ENCODE measurements at regions not wholly inside any gene's neighbourhood (a gene's known extent, or its start where the extent isn't known, plus 50 kb on each side); places are given as distances from the start of the nearest gene placed in this dataset.
A peak's percentile ranks its signal among the peaks of the same experiment; 100 is the strongest.

GRCh38 chr16:80277182-80277581 is 263.6 kb upstream of the DYNLRB2 start:
- DNase-seq (no peak), ATAC-seq (no peak)
- Histone ChIP-seq H3K9me3 (no peaks in the 10 kb centered on the region), H3K4me3 (no peak overlapping the region), H3K27ac (no peak overlapping the region), H3K27me3 (no peaks in the 10 kb centered on the region), H3K36me3 (replicated peaks in 1 of 2; ENCODE audit: insufficient read depth in 1 of 2, low read depth in 2 of 2) (no peaks in the 10 kb centered on the region), H3K4me1 (no peaks in the 10 kb centered on the region)
- intact Hi-C loops (cut with DNase I), result no loop called here
- TF ChIP-seq CTCF (IDR thresholded peaks at IDR 0.05), result no peak
- TF ChIP-seq POLR2A (IDR thresholded peaks at IDR 0.05), result no peak
- WGBS, 2 donors, result 50 to 53% methylated on average over 5 of the region's 5 CpGs

- H3K9me3 ChIP-seq, result no peaks in the 10 kb centered on the region
- H3K27ac ChIP-seq, result no peak overlapping the region
- DNase-seq, result no peak
- no peak for ATAC-seq
- H3K4me3 ChIP-seq, result no peak overlapping the region
- 81 to 83% methylated on average over 4 of the region's 4 CpGs for WGBS, 2 donors
- H3K36me3 ChIP-seq (replicated peaks in 1 of 2; ENCODE audit: insufficient read depth in 1 of 2, low read depth in 2 of 2), result no peaks in the 10 kb centered on the region
- H3K27me3 ChIP-seq, result no peaks in the 10 kb centered on the region
- TF ChIP-seq CTCF (IDR thresholded peaks at IDR 0.05) (no peak), POLR2A (IDR thresholded peaks at IDR 0.05) (no peak)
- H3K4me1 ChIP-seq, result no peaks in the 10 kb centered on the region
- intact Hi-C loops (cut with DNase I), result no loop called here
Measured at GRCh38 chr16:80274576-80275191, 266.1 kb upstream of the DYNLRB2 start.

GRCh38 chr16:80273635-80274538 is 266.9 kb upstream of the DYNLRB2 start:
- no peak overlapping the region for H3K4me3 ChIP-seq
- H3K27ac ChIP-seq, result no peak overlapping the region
- ATAC-seq, result no peak
- H3K9me3 ChIP-seq, result no peaks in the 10 kb centered on the region
- TF ChIP-seq CTCF (IDR thresholded peaks at IDR 0.05), result no peak
- TF ChIP-seq POLR2A (IDR thresholded peaks at IDR 0.05), result no peak
- H3K36me3 ChIP-seq (replicated peaks in 1 of 2; ENCODE audit: insufficient read depth in 1 of 2, low read depth in 2 of 2), result no peaks in the 10 kb centered on the region
- no peak for DNase-seq
- no peaks in the 10 kb centered on the region for H3K4me1 ChIP-seq
- 64 to 70% methylated on average over 4 of the region's 4 CpGs for WGBS, 2 donors
- H3K27me3 ChIP-seq, result no peaks in the 10 kb centered on the region
- intact Hi-C loops (cut with DNase I), result no loop called here

GRCh38 chr16:80265624-80266306 is 275.0 kb upstream of the DYNLRB2 start:
- no peaks in the 10 kb centered on the region for H3K9me3 ChIP-seq
- H3K36me3 ChIP-seq (replicated peaks in 1 of 2; ENCODE audit: insufficient read depth in 1 of 2, low read depth in 2 of 2), result no peaks in the 10 kb centered on the region
- no peaks in the 10 kb centered on the region for H3K4me1 ChIP-seq
- WGBS, 2 donors, result 3 to 6% methylated on average over 2 of the region's 2 CpGs
- peak in 1 of 4 donors; percentile 27 for DNase-seq
- TF ChIP-seq POLR2A (IDR thresholded peaks at IDR 0.05), result no peak
- no peak for TF ChIP-seq CTCF (IDR thresholded peaks at IDR 0.05)
- peak overlapping the region in 1 of 4 donors; percentile 38 for H3K27ac ChIP-seq
- intact Hi-C loops (cut with DNase I), result no loop called here
- H3K4me3 ChIP-seq, result no peak overlapping the region
- ATAC-seq, result peak; percentile 87
- H3K27me3 ChIP-seq, result no peaks in the 10 kb centered on the region
